ENCODE measurements at regions not wholly inside any gene's neighbourhood (a gene's known extent, or its start where the extent isn't known, plus 50 kb on each side); places are given as distances from the start of the nearest gene placed in this dataset.

DNA sequence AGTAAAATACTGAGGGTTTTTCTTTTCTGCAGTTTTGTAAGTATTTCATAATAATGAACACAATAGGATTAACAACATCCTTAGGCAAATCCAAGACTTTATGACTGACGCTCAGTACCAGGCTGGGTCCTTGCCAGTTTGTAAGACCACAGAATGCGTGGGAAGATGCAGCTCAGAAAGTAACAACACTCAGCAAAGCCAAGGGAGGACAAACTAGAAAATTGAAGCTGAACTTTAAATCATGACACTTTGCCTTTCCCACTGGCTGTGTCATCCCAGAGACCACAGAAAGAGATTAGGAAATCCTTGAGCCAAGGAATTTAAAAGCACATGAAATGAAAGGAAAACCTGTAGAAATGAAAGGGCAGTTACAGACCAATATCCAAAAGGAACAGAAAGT, 426.3 kb upstream of the CHRM3 start:
- no TSS peak for BruUV-seq (replicated peaks)
- POLR2A ChIA-PET = no interaction called here
- DNase-seq (ENCODE audit: low spot score) = no peak

DNA sequence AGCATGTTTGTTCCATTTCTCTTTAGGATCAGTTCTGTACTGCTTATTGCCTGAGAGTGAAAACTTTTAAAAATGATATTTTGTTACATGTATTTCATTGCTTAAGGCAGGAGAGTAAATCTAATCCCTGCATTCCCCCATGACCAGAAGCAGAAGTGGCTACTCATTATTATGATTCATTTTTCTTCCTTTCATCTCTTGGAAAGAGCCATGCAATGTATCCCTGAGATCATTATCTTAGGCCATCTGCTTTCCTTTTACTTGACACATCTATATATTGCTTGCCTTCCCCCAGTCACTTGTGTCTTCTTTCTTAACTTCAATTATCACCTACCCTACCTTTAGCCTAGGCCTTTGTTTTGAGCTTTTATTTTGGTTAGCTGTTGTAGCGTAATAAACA, 430.4 kb upstream of the CHRM3 start:
- no peaks in the 10 kb centered on the region for H3K9me2 ChIP-seq (ENCODE audit: insufficient read depth, low read length)
- no peaks in the 10 kb centered on the region for H3K9me3 ChIP-seq (ENCODE audit: low read length)
- H3K79me2 ChIP-seq (ENCODE audit: insufficient read depth, low read depth, low read length) = no peaks in the 10 kb centered on the region
- CTCF ChIA-PET (ENCODE audit: unreplicated experiment) = no interaction called here
- no peaks in the 10 kb centered on the region for H4K20me1 ChIP-seq (ENCODE audit: insufficient read depth, low read length)
- POLR2A ChIA-PET = no interaction called here
- no peak overlapping the region for H2AFZ ChIP-seq (ENCODE audit: low read length)
- intact Hi-C loops (cut with micrococcal nuclease; ENCODE audit: unreplicated experiment) = no loop called here
- no peaks in the 10 kb centered on the region for H3K36me3 ChIP-seq (ENCODE audit: insufficient read depth, low read length)
- TF ChIP-seq EZH2phosphoT487 (IDR thresholded peaks at IDR 0.05; ENCODE audit: borderline replicate concordance, low read depth, low read length) = no peak
- TF ChIP-seq, protein P1, sequence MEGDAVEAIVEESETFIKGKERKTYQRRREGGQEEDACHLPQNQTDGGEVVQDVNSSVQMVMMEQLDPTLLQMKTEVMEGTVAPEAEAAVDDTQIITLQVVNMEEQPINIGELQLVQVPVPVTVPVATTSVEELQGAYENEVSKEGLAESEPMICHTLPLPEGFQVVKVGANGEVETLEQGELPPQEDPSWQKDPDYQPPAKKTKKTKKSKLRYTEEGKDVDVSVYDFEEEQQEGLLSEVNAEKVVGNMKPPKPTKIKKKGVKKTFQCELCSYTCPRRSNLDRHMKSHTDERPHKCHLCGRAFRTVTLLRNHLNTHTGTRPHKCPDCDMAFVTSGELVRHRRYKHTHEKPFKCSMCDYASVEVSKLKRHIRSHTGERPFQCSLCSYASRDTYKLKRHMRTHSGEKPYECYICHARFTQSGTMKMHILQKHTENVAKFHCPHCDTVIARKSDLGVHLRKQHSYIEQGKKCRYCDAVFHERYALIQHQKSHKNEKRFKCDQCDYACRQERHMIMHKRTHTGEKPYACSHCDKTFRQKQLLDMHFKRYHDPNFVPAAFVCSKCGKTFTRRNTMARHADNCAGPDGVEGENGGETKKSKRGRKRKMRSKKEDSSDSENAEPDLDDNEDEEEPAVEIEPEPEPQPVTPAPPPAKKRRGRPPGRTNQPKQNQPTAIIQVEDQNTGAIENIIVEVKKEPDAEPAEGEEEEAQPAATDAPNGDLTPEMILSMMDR (conservative IDR thresholded peaks at IDR 0.05; ENCODE audit: low read length) = no peak
- no peak for DNase-seq (ENCODE audit: low spot score)
- no peak overlapping the region for H3K4me2 ChIP-seq (ENCODE audit: low read length)
- BruUV-seq (replicated peaks) = no TSS peak
- no peaks in the 10 kb centered on the region for H3K4me1 ChIP-seq (ENCODE audit: insufficient read depth, low read length, poor library complexity, severe bottlenecking)
- no peak overlapping the region for H3K27ac ChIP-seq (ENCODE audit: low read depth, low read length, poor library complexity, severe bottlenecking)
- no peak overlapping the region for H3K4me3 ChIP-seq (ENCODE audit: low read depth, low read length, poor library complexity, severe bottlenecking)

More for the DNA sequence above, 426.3 kb upstream of the CHRM3 start:
- Histone ChIP-seq H3K36me3 (ENCODE audit: insufficient read depth, low read length) (no peaks in the 10 kb centered on the region), H3K4me2 (ENCODE audit: low read length) (no peak overlapping the region), H2AFZ (ENCODE audit: low read length) (no peak overlapping the region), H3K4me1 (ENCODE audit: insufficient read depth, low read length, poor library complexity, severe bottlenecking) (no peaks in the 10 kb centered on the region), H3K9me3 (ENCODE audit: low read length) (no peaks in the 10 kb centered on the region), H3K27ac (ENCODE audit: low read depth, low read length, poor library complexity, severe bottlenecking) (no peak overlapping the region), H4K20me1 (ENCODE audit: insufficient read depth, low read length) (no peaks in the 10 kb centered on the region), H3K79me2 (ENCODE audit: insufficient read depth, low read depth, low read length) (no peaks in the 10 kb centered on the region), H3K4me3 (ENCODE audit: low read depth, low read length, poor library complexity, severe bottlenecking) (no peak overlapping the region), H3K9me2 (ENCODE audit: insufficient read depth, low read length) (no peaks in the 10 kb centered on the region)
- no peak for TF ChIP-seq EZH2phosphoT487 (IDR thresholded peaks at IDR 0.05; ENCODE audit: borderline replicate concordance, low read depth, low read length)
- TF ChIP-seq, protein P1 (conservative IDR thresholded peaks at IDR 0.05; ENCODE audit: low read length) = no peak
- intact Hi-C loops (cut with micrococcal nuclease; ENCODE audit: unreplicated experiment) = no loop called here
- CTCF ChIA-PET (ENCODE audit: unreplicated experiment) = no interaction called here

DNA sequence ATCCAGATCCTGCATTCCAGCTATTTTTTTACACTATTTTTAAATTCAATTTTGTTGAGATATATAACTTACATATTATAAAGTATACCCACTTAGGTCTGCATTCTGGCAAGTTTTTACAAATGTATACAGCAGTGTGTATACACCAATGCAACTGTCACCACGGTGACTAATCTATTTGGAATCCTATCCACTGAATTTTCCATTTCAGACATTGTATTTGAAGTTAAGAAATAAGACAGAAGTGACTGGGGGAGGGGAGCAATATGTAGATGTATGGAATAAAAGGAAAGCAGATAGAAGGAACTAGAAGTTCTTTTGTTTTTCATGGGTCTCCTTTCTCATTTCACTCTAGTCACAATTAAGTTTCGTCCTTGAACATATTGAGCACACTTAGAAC, 431.5 kb upstream of the CHRM3 start:
- H2AFZ ChIP-seq (ENCODE audit: low read length) = no peak overlapping the region
- H3K36me3 ChIP-seq (ENCODE audit: insufficient read depth, low read length) = no peaks in the 10 kb centered on the region
- intact Hi-C loops (cut with micrococcal nuclease; ENCODE audit: unreplicated experiment) = no loop called here
- no peak for DNase-seq (ENCODE audit: low spot score)
- CTCF ChIA-PET (ENCODE audit: unreplicated experiment) = no interaction called here
- no peak overlapping the region for H3K4me3 ChIP-seq (ENCODE audit: low read depth, low read length, poor library complexity, severe bottlenecking)
- H4K20me1 ChIP-seq (ENCODE audit: insufficient read depth, low read length) = no peaks in the 10 kb centered on the region
- BruUV-seq (replicated peaks) = no TSS peak
- H3K79me2 ChIP-seq (ENCODE audit: insufficient read depth, low read depth, low read length) = no peaks in the 10 kb centered on the region
- no peaks in the 10 kb centered on the region for H3K4me1 ChIP-seq (ENCODE audit: insufficient read depth, low read length, poor library complexity, severe bottlenecking)
- H3K27ac ChIP-seq (ENCODE audit: low read depth, low read length, poor library complexity, severe bottlenecking) = no peak overlapping the region
- POLR2A ChIA-PET = no interaction called here
- TF ChIP-seq, protein P1 (conservative IDR thresholded peaks at IDR 0.05; ENCODE audit: low read length) = no peak
- TF ChIP-seq EZH2phosphoT487 (IDR thresholded peaks at IDR 0.05; ENCODE audit: borderline replicate concordance, low read depth, low read length) = no peak
- H3K9me3 ChIP-seq (ENCODE audit: low read length) = no peaks in the 10 kb centered on the region
- no peaks in the 10 kb centered on the region for H3K9me2 ChIP-seq (ENCODE audit: insufficient read depth, low read length)
- no peak overlapping the region for H3K4me2 ChIP-seq (ENCODE audit: low read length)

Measured in OCI-LY7 (cell line).